Keratinocyte (primary cell): ENCODE measurements at regions not wholly inside any gene's neighbourhood (a gene's known extent, or its start where the extent isn't known, plus 50 kb on each side); places are given as distances from the start of the nearest gene placed in this dataset.

Source experiments
- DNase-seq: peaks from one replicate; pipeline ENCODE4 v3.0.0-alpha.2; 2011; ENCODE audit warnings: low read depth, missing footprints, low spot score
- FAIRE-seq: peaks from 2 replicates; lab custom pipeline; 2011; peaks lifted over from hg19 to GRCh38; lab: Jason Lieb, UNC
- H2AFZ ChIP-seq: 2 replicates; pipeline ENCODE4 v1.6.0; 2012; ENCODE audit warnings: low read length, control low read depth, inconsistent platforms; ENCODE audit not compliant: control insufficient read depth
- H3K27ac ChIP-seq: 2 replicates; pipeline ENCODE4 v1.5.1; 2011; ENCODE audit warnings: low read length; ENCODE audit not compliant: control insufficient read depth, insufficient read depth
- H3K27me3 ChIP-seq: 3 replicates; pipeline ENCODE4 v1.6.0; 2011; ENCODE audit warnings: low read length; ENCODE audit not compliant: control insufficient read depth, insufficient read depth; ENCODE audit errors: extremely low read depth
- H3K36me3 ChIP-seq, 2 experiments: 2 replicates in 1 of 2; 3 replicates in 1 of 2; pipeline ENCODE4 v1.5.1; 2011; ENCODE audit warnings: low read length in 2 of 2, mild to moderate bottlenecking in 1 of 2; ENCODE audit not compliant: control insufficient read depth in 2 of 2, insufficient read depth in 2 of 2; ENCODE audit errors: extremely low read depth in 1 of 2
- H3K4me1 ChIP-seq: 3 replicates; pipeline ENCODE4 v1.5.1; 2011; ENCODE audit warnings: low read length; ENCODE audit not compliant: control insufficient read depth, insufficient read depth; ENCODE audit errors: extremely low read depth
- H3K4me2 ChIP-seq: 3 replicates; pipeline ENCODE4 v1.6.0; 2011; ENCODE audit warnings: low read depth, low read length; ENCODE audit not compliant: control insufficient read depth, insufficient read depth; ENCODE audit errors: extremely low read depth
- H3K4me3 ChIP-seq, 3 experiments: fragments of 200-600 bp in 1 of 3; sonication (generic) in 1 of 3; 2 replicates in 2 of 3; 3 replicates in 1 of 3; pipeline ENCODE4 v1.5.1; 2011 to 2016; ENCODE audit warnings: low read length in 3 of 3, mild to moderate bottlenecking in 3 of 3, control low read depth in 2 of 3, inconsistent platforms in 1 of 3, low read depth in 1 of 3, mixed read lengths in 1 of 3, mixed run types in 1 of 3, moderate library complexity in 1 of 3; ENCODE audit not compliant: control insufficient read depth in 2 of 3, insufficient read depth in 2 of 3; ENCODE audit errors: extremely low read depth in 1 of 3
- H3K79me2 ChIP-seq: 2 replicates; pipeline ENCODE4 v1.6.0; 2012; ENCODE audit warnings: low read length; ENCODE audit not compliant: control insufficient read depth, insufficient read depth
- H3K9ac ChIP-seq: 3 replicates; pipeline ENCODE4 v1.6.0; 2011; ENCODE audit warnings: low read length; ENCODE audit not compliant: control insufficient read depth, insufficient read depth; ENCODE audit errors: extremely low read depth
- H3K9me1 ChIP-seq: 3 replicates; pipeline ENCODE4 v1.6.0; 2011; ENCODE audit warnings: low read length; ENCODE audit not compliant: control insufficient read depth, insufficient read depth; ENCODE audit errors: extremely low read depth
- H3K9me3 ChIP-seq: 2 replicates; pipeline ENCODE4 v1.5.1; 2012; ENCODE audit warnings: low read depth, low read length; ENCODE audit not compliant: control insufficient read depth
- H4K20me1 ChIP-seq: 3 replicates; pipeline ENCODE4 v1.6.0; 2011; ENCODE audit warnings: low read length; ENCODE audit not compliant: control insufficient read depth, insufficient read depth; ENCODE audit errors: extremely low read depth
- CTCF ChIP-seq, 3 experiments: IDR thresholded peaks in 1 of 3; conservative IDR thresholded peaks in 1 of 3; optimal IDR thresholded peaks in 1 of 3; 2 replicates in 2 of 3; 3 replicates in 1 of 3; pipeline versions ENCODE3 to v1.5.1; 2011; ENCODE audit warnings: low read length in 3 of 3, mild to moderate bottlenecking in 3 of 3, moderate library complexity in 2 of 3, control low read depth in 1 of 3, inconsistent platforms in 1 of 3; ENCODE audit not compliant: insufficient read depth in 2 of 3; ENCODE audit errors: extremely low read depth in 1 of 3
- EZH2 ChIP-seq: IDR thresholded peaks from one replicate; pipeline ENCODE4 v1.6.1; 2012; ENCODE audit warnings: inconsistent platforms, mild to moderate bottlenecking, low read length, moderate library complexity
- dilution Hi-C: fragments of 300-500 bp; cut with MboI; formaldehyde crosslinking; loops from one replicate; pipeline ENCODE4 v1.7.0; 2020; ENCODE audit warnings: low sequenced_read_pairs; ENCODE audit not compliant: extremely low pct_ligation_motif_present

- no peak for DNase-seq
Measured at GRCh38 chr9:38195737-38196161, 126.7 kb upstream of the SHB start.

GRCh38 chr9:38194870-38195269 lies 125.8 kb upstream of the SHB start:
- H3K36me3 ChIP-seq = no peaks in the 10 kb centered on the region
- H3K27me3 ChIP-seq = no peaks in the 10 kb centered on the region
- FAIRE-seq (no peak), DNase-seq (no peak)
- dilution Hi-C loops = no loop called here
- no peak overlapping the region for H3K4me3 ChIP-seq
- H3K9me1 ChIP-seq = no peaks in the 10 kb centered on the region
- H4K20me1 ChIP-seq = no peaks in the 10 kb centered on the region
- H3K4me1 ChIP-seq = peaks cover 14% of the 10 kb centered on the region
- H3K79me2 ChIP-seq = no peaks in the 10 kb centered on the region
- no peak overlapping the region for H3K27ac ChIP-seq
- no peak overlapping the region for H3K9ac ChIP-seq
- TF ChIP-seq CTCF (optimal IDR thresholded peaks at IDR 0.05 in 1 of 3, IDR thresholded peaks at IDR 0.05 in 1 of 3, conservative IDR thresholded peaks at IDR 0.05 in 1 of 3; ENCODE audit: extremely low read depth in 1 of 3, insufficient read depth in 2 of 3, low read length in 3 of 3) (no peak), EZH2 (no peak)
- no peak overlapping the region for H2AFZ ChIP-seq
- H3K4me2 ChIP-seq = no peak overlapping the region
- no peaks in the 10 kb centered on the region for H3K9me3 ChIP-seq

More at GRCh38 chr9:38195737-38196161, 126.7 kb upstream of the SHB start:
- no peak for FAIRE-seq
- dilution Hi-C loops = no loop called here
- TF ChIP-seq CTCF (optimal IDR thresholded peaks at IDR 0.05 in 1 of 3, IDR thresholded peaks at IDR 0.05 in 1 of 3, conservative IDR thresholded peaks at IDR 0.05 in 1 of 3; ENCODE audit: extremely low read depth in 1 of 3, insufficient read depth in 2 of 3, low read length in 3 of 3) (no peak), EZH2 (no peak)
- H4K20me1 ChIP-seq = no peaks in the 10 kb centered on the region
- no peak overlapping the region for H3K9ac ChIP-seq
- H3K4me2 ChIP-seq = no peak overlapping the region
- no peaks in the 10 kb centered on the region for H3K79me2 ChIP-seq
- H3K9me3 ChIP-seq = no peaks in the 10 kb centered on the region
- H3K4me1 ChIP-seq = peaks cover 14% of the 10 kb centered on the region
- H2AFZ ChIP-seq = no peak overlapping the region
- H3K4me3 ChIP-seq = no peak overlapping the region
- no peaks in the 10 kb centered on the region for H3K27me3 ChIP-seq
- no peaks in the 10 kb centered on the region for H3K9me1 ChIP-seq
- no peaks in the 10 kb centered on the region for H3K36me3 ChIP-seq
- H3K27ac ChIP-seq = no peak overlapping the region
